T-helper 1 cell (primary cell): ENCODE measurements at regions not wholly inside any gene's neighbourhood (a gene's known extent, or its start where the extent isn't known, plus 50 kb on each side); places are given as distances from the start of the nearest gene placed in this dataset.
"Not testable (repeated sequence)": the region's sequence is repeated elsewhere in the genome, so short reads cannot be mapped to it uniquely, and the experiment has no call there.

Source experiments
- DNase-seq, 5 donors: peaks; one replicate each; pipeline ENCODE4 v3.0.0-alpha.2; 2012 to 2020

- no peak for DNase-seq
These were observed 480.3 kb upstream of the CD180 start for GRCh38 chr5:67676863-67677262.

GRCh38 chr5:67674159-67674655 lies 477.6 kb upstream of the CD180 start:
- DNase-seq: no peak

- DNase-seq: no peak
These were observed 477.0 kb upstream of the CD180 start for GRCh38 chr5:67673618-67674017.

GRCh38 chr5:67673180-67673579 lies 476.6 kb upstream of the CD180 start:
- no peak for DNase-seq

GRCh38 chr5:67672636-67673035 lies 476.0 kb upstream of the CD180 start:
- DNase-seq: no peak

GRCh38 chr5:67669916-67670315 lies 473.3 kb upstream of the CD180 start:
- no peak for DNase-seq

GRCh38 chr5:67660149-67660548 lies 463.6 kb upstream of the CD180 start:
- no peak for DNase-seq

- no peak for DNase-seq
These were observed 462.7 kb upstream of the CD180 start for GRCh38 chr5:67659288-67659687.

- no peak for DNase-seq
These were observed 460.5 kb upstream of the CD180 start for GRCh38 chr5:67657055-67657454.

GRCh38 chr5:67652201-67652600 lies 455.6 kb upstream of the CD180 start:
- no peak for DNase-seq

GRCh38 chr5:67651180-67651579 lies 454.6 kb upstream of the CD180 start:
- DNase-seq: no peak

GRCh38 chr5:67648201-67648671 lies 451.6 kb upstream of the CD180 start:
- no peak for DNase-seq

- DNase-seq: no peak
These were observed 451.2 kb upstream of the CD180 start for GRCh38 chr5:67647772-67648171.

GRCh38 chr5:67644221-67644920 lies 447.8 kb upstream of the CD180 start:
- no peak for DNase-seq

GRCh38 chr5:67643536-67643935 lies 446.9 kb upstream of the CD180 start:
- DNase-seq: no peak

GRCh38 chr5:67639976-67640375 lies 443.4 kb upstream of the CD180 start:
- DNase-seq: no peak

- DNase-seq: no peak
These were observed 442.7 kb upstream of the CD180 start for GRCh38 chr5:67639313-67639712.

- DNase-seq: no peak
These were observed 440.4 kb upstream of the CD180 start for GRCh38 chr5:67636850-67637524.

- DNase-seq: no peak
These were observed 439.5 kb upstream of the CD180 start for GRCh38 chr5:67636091-67636490.

- not testable (repeated sequence) for DNase-seq
These were observed 430.5 kb upstream of the CD180 start for GRCh38 chr5:67627079-67627478.

GRCh38 chr5:67623078-67623477 lies 426.5 kb upstream of the CD180 start:
- no peak for DNase-seq

- DNase-seq: no peak
These were observed 424.1 kb upstream of the CD180 start for GRCh38 chr5:67620424-67621397.

GRCh38 chr5:67619636-67620035 lies 423.0 kb upstream of the CD180 start:
- DNase-seq: no peak
